Right lobe of liver (tissue), 6 donors: ENCODE measurements at regions not wholly inside any gene's neighbourhood (a gene's known extent, or its start where the extent isn't known, plus 50 kb on each side); places are given as distances from the start of the nearest gene placed in this dataset.

Experiments used
- ATAC-seq, 4 donors: fragments of 200-7000 bp; cut with Tn5 transposase; one replicate each; pipeline ENCODE4 v1.9.1; 2020; ENCODE audit warnings: mild to moderate bottlenecking in 4 of 4, moderate library complexity in 4 of 4
- DNase-seq, 3 donors: peaks; one replicate each; pipeline ENCODE4 v3.0.0-alpha.2; 2020
- H3K27ac ChIP-seq, 3 donors: fragments of 200-600 bp; one replicate each; pipeline ENCODE4 v1.8.0; 2022
- H3K27me3 ChIP-seq, 2 donors: fragments of 200-600 bp; one replicate each; pipeline ENCODE4 v1.8.0; 2022
- H3K36me3 ChIP-seq, 4 donors: fragments of 200-600 bp; sonication (generic) in 1 of 4; one replicate each; pipeline versions ENCODE4 v1.5.1 to v1.8.0; 2017 to 2022; ENCODE audit warnings: control low read depth in 1 of 4
- H3K4me1 ChIP-seq, 4 donors: fragments of 200-600 bp; sonication (generic) in 1 of 4; one replicate each; pipeline versions ENCODE4 v1.5.1 to v1.8.0; 2017 to 2022; ENCODE audit warnings: control low read depth in 1 of 4
- H3K4me3 ChIP-seq, 3 donors: fragments of 200-600 bp; one replicate each; pipeline ENCODE4 v1.8.0; 2022
- H3K9me3 ChIP-seq, 4 donors: fragments of 200-600 bp; sonication (generic) in 1 of 4; one replicate each; pipeline versions ENCODE4 v1.5.1 to v1.8.0; 2017 to 2022; ENCODE audit warnings: control low read depth in 1 of 4
- POLR2A ChIP-seq: fragments of 450-650 bp; IDR thresholded peaks from one replicate; pipeline ENCODE4 v1.6.1; 2017; ENCODE audit warnings: antibody characterized with exemption, mild to moderate bottlenecking
- WGBS: methylation state at CpG from one replicate; pipeline ENCODE4 v1.1.6; 2018; ENCODE audit warnings: low coverage, low lambda C conversion rate; ENCODE audit not compliant: insufficient coverage; ENCODE audit errors: missing lambda C conversion rate; 5-methylcytosine and 5-hydroxymethylcytosine counted together
- intact Hi-C, 2 donors: fragments of 100-400 bp; cut with DNase I; formaldehyde crosslinking; loops; one replicate each; pipeline versions ENCODE4 v1.11.2 to v1.14.1; 2022
- TF ChIP-seq, protein P1 (sequence below), 4 donors: fragments of 200-600 bp in 3 of 4; fragments of 450-650 bp in 1 of 4; IDR thresholded peaks; one replicate each; pipeline versions ENCODE4 v1.5.1 to v1.8.0; 2016 to 2022; ENCODE audit warnings: antibody characterized with exemption in 4 of 4, mild to moderate bottlenecking in 2 of 4
- donor health status: DM: no; HTN: yes; CAD: no.
- donor health status: DM: no; HTN: no; CAD: no.
- donor health status: DM: no; HTN: no; CAD: no.
- donor health status: DM: no; HTN: yes; CAD: no.
- donor health status: DM: no; HTN: yes; CAD: no.

GRCh38 chr14:42802346-42802745 is 1195.7 kb downstream of the LRFN5 start:
- no peak for ATAC-seq
- H3K27ac ChIP-seq, result no peak overlapping the region
- no peak overlapping the region for H3K4me3 ChIP-seq
- H3K27me3 ChIP-seq, result no peaks in the 10 kb centered on the region
- no peaks in the 10 kb centered on the region for H3K36me3 ChIP-seq
- H3K9me3 ChIP-seq, result no peaks in the 10 kb centered on the region
- WGBS, result 89% methylated on average over 1 of the region's 1 CpG
- DNase-seq, result no peak
- intact Hi-C loops, result no loop called here
- H3K4me1 ChIP-seq, result no peaks in the 10 kb centered on the region
- TF ChIP-seq, protein P1, sequence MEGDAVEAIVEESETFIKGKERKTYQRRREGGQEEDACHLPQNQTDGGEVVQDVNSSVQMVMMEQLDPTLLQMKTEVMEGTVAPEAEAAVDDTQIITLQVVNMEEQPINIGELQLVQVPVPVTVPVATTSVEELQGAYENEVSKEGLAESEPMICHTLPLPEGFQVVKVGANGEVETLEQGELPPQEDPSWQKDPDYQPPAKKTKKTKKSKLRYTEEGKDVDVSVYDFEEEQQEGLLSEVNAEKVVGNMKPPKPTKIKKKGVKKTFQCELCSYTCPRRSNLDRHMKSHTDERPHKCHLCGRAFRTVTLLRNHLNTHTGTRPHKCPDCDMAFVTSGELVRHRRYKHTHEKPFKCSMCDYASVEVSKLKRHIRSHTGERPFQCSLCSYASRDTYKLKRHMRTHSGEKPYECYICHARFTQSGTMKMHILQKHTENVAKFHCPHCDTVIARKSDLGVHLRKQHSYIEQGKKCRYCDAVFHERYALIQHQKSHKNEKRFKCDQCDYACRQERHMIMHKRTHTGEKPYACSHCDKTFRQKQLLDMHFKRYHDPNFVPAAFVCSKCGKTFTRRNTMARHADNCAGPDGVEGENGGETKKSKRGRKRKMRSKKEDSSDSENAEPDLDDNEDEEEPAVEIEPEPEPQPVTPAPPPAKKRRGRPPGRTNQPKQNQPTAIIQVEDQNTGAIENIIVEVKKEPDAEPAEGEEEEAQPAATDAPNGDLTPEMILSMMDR (IDR thresholded peaks at IDR 0.05), result no peak
- TF ChIP-seq POLR2A, result no peak

- 18% methylated on average over 1 of the region's 1 CpG for whole genome bisulfite sequencing
- DNase-seq (no peak), ATAC-seq (no peak)
- Histone ChIP-seq H3K36me3 (no peaks in the 10 kb centered on the region), H3K9me3 (no peaks in the 10 kb centered on the region), H3K4me1 (no peaks in the 10 kb centered on the region), H3K27me3 (no peaks in the 10 kb centered on the region), H3K4me3 (no peak overlapping the region), H3K27ac (no peak overlapping the region)
- TF ChIP-seq POLR2A, result no peak
- TF ChIP-seq, protein P1 (IDR thresholded peaks at IDR 0.05), result no peak
- intact Hi-C loops, result no loop called here
Observed at GRCh38 chr14:42792166-42792565, 1185.5 kb downstream of the LRFN5 start.

- H3K27ac ChIP-seq, result no peak overlapping the region
- no peaks in the 10 kb centered on the region for H3K4me1 ChIP-seq
- ATAC-seq (no peak), DNase-seq (no peak)
- TF ChIP-seq POLR2A, result no peak
- TF ChIP-seq, protein P1 (IDR thresholded peaks at IDR 0.05), result no peak
- intact Hi-C loops, result no loop called here
- H3K9me3 ChIP-seq, result no peaks in the 10 kb centered on the region
- 64% methylated on average over 3 of the region's 3 CpGs for WGBS
- H3K4me3 ChIP-seq, result no peak overlapping the region
- H3K27me3 ChIP-seq, result no peaks in the 10 kb centered on the region
- no peaks in the 10 kb centered on the region for H3K36me3 ChIP-seq
Observed at GRCh38 chr14:42782754-42783153, 1176.1 kb downstream of the LRFN5 start.

DNA sequence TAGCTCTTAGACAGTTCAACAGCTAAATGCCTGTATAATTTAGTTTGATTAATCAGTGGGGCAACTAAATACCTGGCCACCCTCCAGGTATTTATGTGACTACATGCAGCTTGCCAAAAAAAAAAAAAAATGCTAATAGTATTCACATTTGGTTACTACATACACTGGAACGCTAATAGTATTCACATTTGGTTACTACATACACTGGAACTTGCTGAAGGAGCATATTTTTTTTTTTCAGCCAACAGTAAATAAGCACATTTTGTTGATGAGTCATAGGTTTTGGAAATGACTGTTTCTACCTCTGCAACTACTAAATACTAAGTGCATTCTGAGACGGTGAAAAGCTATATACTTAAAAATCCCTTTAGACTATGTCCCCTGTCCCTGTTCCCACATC is 1172.3 kb downstream of the LRFN5 start:
- Histone ChIP-seq H3K4me3 (no peak overlapping the region), H3K27me3 (no peaks in the 10 kb centered on the region), H3K27ac (no peak overlapping the region), H3K9me3 (no peaks in the 10 kb centered on the region), H3K36me3 (no peaks in the 10 kb centered on the region), H3K4me1 (no peaks in the 10 kb centered on the region)
- intact Hi-C loops, result no loop called here
- no peak for ATAC-seq
- no peak for DNase-seq
- 76% methylated on average over 2 of the region's 2 CpGs for WGBS
- TF ChIP-seq, protein P1 (IDR thresholded peaks at IDR 0.05), result no peak
- no peak for TF ChIP-seq POLR2A

DNA sequence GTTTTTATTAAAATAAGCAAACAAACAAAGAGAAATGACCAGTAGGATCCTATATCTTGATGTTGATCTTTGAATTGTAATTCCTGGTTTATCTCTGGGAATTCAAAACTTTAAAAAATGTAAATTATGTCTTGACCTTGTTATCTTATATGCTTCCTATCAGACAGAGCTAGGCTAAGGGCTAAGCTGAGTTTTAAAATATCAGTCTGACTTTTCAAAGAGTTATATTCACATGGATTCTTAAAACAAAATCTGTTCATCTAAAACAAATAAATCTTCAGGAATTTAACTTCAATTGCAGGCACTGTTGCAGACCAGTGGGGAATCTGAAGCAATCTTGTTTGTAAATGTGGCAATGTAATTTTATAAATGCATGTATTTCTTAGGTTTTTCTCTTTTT is 1144.1 kb downstream of the LRFN5 start:
- no peaks in the 10 kb centered on the region for H3K9me3 ChIP-seq
- H3K36me3 ChIP-seq, result no peaks in the 10 kb centered on the region
- H3K27ac ChIP-seq, result no peak overlapping the region
- no peaks in the 10 kb centered on the region for H3K27me3 ChIP-seq
- intact Hi-C loops, result no loop called here
- no peak overlapping the region for H3K4me3 ChIP-seq
- ATAC-seq (no peak), DNase-seq (no peak)
- no peaks in the 10 kb centered on the region for H3K4me1 ChIP-seq
- TF ChIP-seq, protein P1 (IDR thresholded peaks at IDR 0.05), result no peak
- no peak for TF ChIP-seq POLR2A
